A549 (cell line): ENCODE measurements at regions not wholly inside any gene's neighbourhood (a gene's known extent, or its start where the extent isn't known, plus 50 kb on each side); places are given as distances from the start of the nearest gene placed in this dataset.

Experiments
- ATAC-seq, 2 experiments: fragments of 200-7000 bp in 1 of 2; fragments of >200 bp in 1 of 2; cut with Nextera tagmentation in 1 of 2; cut with Tn5 transposase in 1 of 2; 3 replicates each; pipeline versions ENCODE4 v1.8.0 to v1.9.1; 2018 to 2020; ENCODE audit warnings: mild to moderate bottlenecking in 1 of 2, moderate library complexity in 1 of 2
- CTCF ChIA-PET: fragments of 300-600 bp; sonication (Branson Sonifier 250); formaldehyde crosslinking; extraction: SDS; loops from one replicate; lab custom pipeline; 2021; ENCODE audit warnings: antibody characterized with exemption, inconsistent platforms; lab: Yijun Ruan, JAX
- POLR2A ChIA-PET: fragments of 350-600 bp; formaldehyde crosslinking; extraction: SDS; loops from one replicate; lab custom pipeline; 2021; ENCODE audit warnings: antibody characterized with exemption, inconsistent platforms; lab: Yijun Ruan, JAX
- DNase-seq, 2 experiments: peaks; one replicate each; pipeline versions ENCODE4 v3.0.0 to v3.0.0-alpha.2; 2011 to 2016; ENCODE audit warnings: low read depth in 1 of 2, low spot score in 1 of 2
- FAIRE-seq: peaks from 2 replicates; lab custom pipeline; 2011; peaks lifted over from hg19 to GRCh38; lab: Jason Lieb, UNC
- H3K27ac ChIP-seq, 2 experiments: fragments of >200 bp; sonication (Bioruptor Twin); formaldehyde crosslinking; 3 replicates each; pipeline ENCODE4 v1.5.1; 2016 to 2017
- H3K4me1 ChIP-seq: fragments of >200 bp; sonication (Bioruptor Twin); formaldehyde crosslinking; 3 replicates; pipeline ENCODE4 v1.6.1; 2016
- H3K4me2 ChIP-seq: fragments of >200 bp; sonication (Bioruptor Twin); formaldehyde crosslinking; 3 replicates; pipeline ENCODE4 v1.6.1; 2016
- H3K4me3 ChIP-seq: fragments of >200 bp; sonication (Bioruptor Twin); formaldehyde crosslinking; 3 replicates; pipeline ENCODE4 v1.5.1; 2016
- H3K9me3 ChIP-seq: fragments of >200 bp; sonication (Bioruptor Twin); formaldehyde crosslinking; 3 replicates; pipeline ENCODE4 v1.6.1; 2016
- BCL3 ChIP-seq: fragments of >200 bp; sonication (Bioruptor Twin); formaldehyde crosslinking; IDR thresholded peaks from 3 replicates; pipeline ENCODE4 v1.6.1; 2016
- CBX2 ChIP-seq: fragments of 200-600 bp; sonication (generic); IDR thresholded peaks from 2 replicates; pipeline ENCODE4 v1.6.1; 2016; ENCODE audit warnings: low read depth, mild to moderate bottlenecking, borderline replicate concordance
- CBX8 ChIP-seq: fragments of 200-600 bp; sonication (generic); IDR thresholded peaks from 2 replicates; pipeline ENCODE4 v1.6.1; 2016
- CHD2 ChIP-seq: fragments of 150-350 bp; IDR thresholded peaks from 2 replicates; pipeline ENCODE4 v1.6.1; 2014; ENCODE audit warnings: low read length; ENCODE audit not compliant: partially characterized antibody
- EHF ChIP-seq: fragments of 250-450 bp; sonication (Bioruptor Pico); IDR thresholded peaks from 2 replicates; pipeline ENCODE4 v1.5.0; 2020; ENCODE audit warnings: mild to moderate bottlenecking
- FOSL2 ChIP-seq, 2 experiments: fragments of 450-650 bp in 1 of 2; fragments of >200 bp in 1 of 2; sonication (Bioruptor Twin) in 1 of 2; formaldehyde crosslinking; IDR thresholded peaks; 2 replicates each; pipeline versions ENCODE4 v1.5.0 to v1.6.1; 2016 to 2020; ENCODE audit warnings: mild to moderate bottlenecking in 1 of 2, moderate library complexity in 1 of 2
- FOXS1 ChIP-seq: fragments of 250-450 bp; sonication (Bioruptor Pico); IDR thresholded peaks from 2 replicates; pipeline ENCODE4 v1.5.0; 2020; ENCODE audit warnings: mild to moderate bottlenecking, moderate library complexity
- HEYL ChIP-seq: fragments of 250-450 bp; sonication (Bioruptor Pico); IDR thresholded peaks from 2 replicates; pipeline ENCODE4 v1.8.0; 2021; ENCODE audit warnings: mild to moderate bottlenecking, moderate library complexity
- HOXA7 ChIP-seq: fragments of 250-450 bp; sonication (Bioruptor Pico); IDR thresholded peaks from 2 replicates; pipeline ENCODE4 v1.5.0; 2020; ENCODE audit warnings: mild to moderate bottlenecking, moderate library complexity
- JUN ChIP-seq, 2 experiments: fragments of >200 bp; sonication (Bioruptor Twin); formaldehyde crosslinking; IDR thresholded peaks; 2 replicates in 1 of 2; 3 replicates in 1 of 2; pipeline ENCODE4 v1.6.1; 2016 to 2017
- KDM1A ChIP-seq: fragments of 200-600 bp; sonication (generic); IDR thresholded peaks from 2 replicates; pipeline ENCODE4 v1.6.1; 2016; ENCODE audit warnings: low read depth, mild to moderate bottlenecking
- MAX ChIP-seq: IDR thresholded peaks from 2 replicates; pipeline ENCODE4 v1.6.1; 2012
- MAZ ChIP-seq: fragments of 150-350 bp; IDR thresholded peaks from 2 replicates; pipeline ENCODE4 v1.6.1; 2014; ENCODE audit warnings: antibody characterized with exemption, low read depth, low read length, borderline replicate concordance
- MYC ChIP-seq: IDR thresholded peaks from 2 replicates; pipeline ENCODE4 v1.6.1; 2012; ENCODE audit warnings: mild to moderate bottlenecking, inconsistent platforms, low read length, improper control_type of control experiment, borderline replicate concordance
- NFE2L2 ChIP-seq: fragments of 150-350 bp; conservative IDR thresholded peaks from 2 replicates; pipeline ENCODE4 v1.6.1; 2014; ENCODE audit warnings: low read length
- PBX3 ChIP-seq: IDR thresholded peaks from 2 replicates; pipeline ENCODE4 v1.6.1; 2012
- PHF8 ChIP-seq: fragments of 200-600 bp; sonication (generic); IDR thresholded peaks from 2 replicates; pipeline ENCODE4 v1.6.1; 2016; ENCODE audit warnings: low read depth, mild to moderate bottlenecking, antibody characterized with exemption, moderate library complexity, borderline replicate concordance
- POLR2A ChIP-seq: IDR thresholded peaks from 2 replicates; pipeline ENCODE4 v1.6.1; 2012; ENCODE audit warnings: mild to moderate bottlenecking, low read length
- RARB ChIP-seq: fragments of 250-450 bp; sonication (Bioruptor Pico); IDR thresholded peaks from 2 replicates; pipeline ENCODE4 v1.8.0; 2021; ENCODE audit warnings: mild to moderate bottlenecking, moderate library complexity
- RNF2 ChIP-seq: fragments of 200-600 bp; sonication (generic); IDR thresholded peaks from 2 replicates; pipeline ENCODE4 v1.6.1; 2016; ENCODE audit warnings: low read depth, mild to moderate bottlenecking, antibody characterized with exemption, moderate library complexity, borderline replicate concordance
- SMC3 ChIP-seq: fragments of >200 bp; sonication (Bioruptor Twin); formaldehyde crosslinking; IDR thresholded peaks from 3 replicates; pipeline ENCODE4 v1.6.1; 2018; ENCODE audit warnings: inconsistent platforms
- TFCP2L1 ChIP-seq: fragments of 250-450 bp; sonication (Bioruptor Pico); IDR thresholded peaks from 2 replicates; pipeline ENCODE4 v1.5.0; 2021; ENCODE audit warnings: mild to moderate bottlenecking
- ZC3H11A ChIP-seq: fragments of 450-650 bp; IDR thresholded peaks from 2 replicates; pipeline ENCODE4 v1.6.1; 2014; ENCODE audit warnings: antibody characterized with exemption, mild to moderate bottlenecking
- ZNF302 ChIP-seq: fragments of 250-450 bp; sonication (Bioruptor Pico); IDR thresholded peaks from 2 replicates; pipeline ENCODE4 v1.9.0; 2021; ENCODE audit warnings: inconsistent platforms, mild to moderate bottlenecking, moderate library complexity
- WGBS: methylation state at CpG from one replicate; pipeline ENCODE4 v1.1.6; 2017; ENCODE audit errors: missing lambda C conversion rate; 5-methylcytosine and 5-hydroxymethylcytosine counted together
- TF ChIP-seq, protein P1 (sequence below): IDR thresholded peaks from 2 replicates; pipeline ENCODE4 v1.6.1; 2012; ENCODE audit warnings: low read depth, borderline replicate concordance
- TF ChIP-seq, protein P2 (sequence below): fragments of >200 bp; sonication (Bioruptor Twin); formaldehyde crosslinking; IDR thresholded peaks from 2 replicates; pipeline ENCODE4 v1.6.1; 2016
- TF ChIP-seq, protein P3 (sequence below): fragments of 450-650 bp; IDR thresholded peaks from 2 replicates; pipeline ENCODE4 v1.6.1; 2014; ENCODE audit warnings: antibody characterized with exemption

DNA sequence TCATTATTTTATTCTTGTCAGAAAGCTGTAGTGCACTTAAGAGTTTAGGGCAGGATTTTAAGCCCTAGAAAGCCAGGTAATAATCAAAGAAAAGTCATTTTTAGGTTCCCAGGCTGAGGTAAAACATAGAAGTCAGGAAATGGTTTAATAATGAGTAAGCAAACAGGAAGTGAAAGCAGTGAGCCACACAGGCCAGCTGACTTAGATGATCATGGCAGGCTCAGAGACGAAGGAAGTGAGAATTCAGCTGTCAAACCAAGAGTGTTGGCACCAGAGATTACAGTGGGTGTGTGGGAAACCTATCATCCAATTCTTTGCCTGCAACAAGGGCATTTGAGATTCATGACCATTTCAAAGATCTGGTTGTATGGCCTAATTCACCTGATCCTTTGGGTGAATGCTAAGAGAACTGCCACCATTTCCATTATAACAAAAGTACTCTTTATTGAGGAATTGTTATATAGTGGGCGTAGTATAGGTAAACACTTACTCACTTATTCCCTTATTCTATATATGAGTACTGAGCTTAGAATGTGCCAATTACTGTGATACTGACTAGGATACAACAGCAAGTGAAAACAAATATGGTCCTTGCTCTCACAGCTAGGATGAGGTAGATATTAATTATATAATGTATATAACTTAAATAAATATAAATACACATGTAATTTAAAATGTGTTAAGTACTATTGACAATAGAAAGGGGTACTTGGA is 103.7 kb upstream of the EDNRB start:
- DNase-seq (no peak), FAIRE-seq (no peak), ATAC-seq (no peak)
- ChIA-PET POLR2A (no interaction called here), CTCF (no interaction called here)
- 50% methylated on average over 2 of the region's 2 CpGs for WGBS
- TF ChIP-seq RNF2 (no peak), SMC3 (no peak), MAX (no peak), CBX8 (no peak), JUN (IDR thresholded peaks at IDR 0.05) (no peak), HOXA7 (CRISPR knock-in tag) (no peak), RARB (CRISPR knock-in tag) (no peak), ZNF302 (no peak), MAZ (no peak), ZC3H11A (no peak), PHF8 (no peak), TFCP2L1 (CRISPR knock-in tag) (no peak), MYC (no peak), BCL3 (no peak), FOXS1 (CRISPR knock-in tag) (no peak)
- TF ChIP-seq, protein P1, sequence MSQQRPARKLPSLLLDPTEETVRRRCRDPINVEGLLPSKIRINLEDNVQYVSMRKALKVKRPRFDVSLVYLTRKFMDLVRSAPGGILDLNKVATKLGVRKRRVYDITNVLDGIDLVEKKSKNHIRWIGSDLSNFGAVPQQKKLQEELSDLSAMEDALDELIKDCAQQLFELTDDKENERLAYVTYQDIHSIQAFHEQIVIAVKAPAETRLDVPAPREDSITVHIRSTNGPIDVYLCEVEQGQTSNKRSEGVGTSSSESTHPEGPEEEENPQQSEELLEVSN, result no peak
- TF ChIP-seq, protein P2, sequence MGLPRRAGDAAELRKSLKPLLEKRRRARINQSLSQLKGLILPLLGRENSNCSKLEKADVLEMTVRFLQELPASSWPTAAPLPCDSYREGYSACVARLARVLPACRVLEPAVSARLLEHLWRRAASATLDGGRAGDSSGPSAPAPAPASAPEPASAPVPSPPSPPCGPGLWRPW, result no peak
- TF ChIP-seq, protein P3, sequence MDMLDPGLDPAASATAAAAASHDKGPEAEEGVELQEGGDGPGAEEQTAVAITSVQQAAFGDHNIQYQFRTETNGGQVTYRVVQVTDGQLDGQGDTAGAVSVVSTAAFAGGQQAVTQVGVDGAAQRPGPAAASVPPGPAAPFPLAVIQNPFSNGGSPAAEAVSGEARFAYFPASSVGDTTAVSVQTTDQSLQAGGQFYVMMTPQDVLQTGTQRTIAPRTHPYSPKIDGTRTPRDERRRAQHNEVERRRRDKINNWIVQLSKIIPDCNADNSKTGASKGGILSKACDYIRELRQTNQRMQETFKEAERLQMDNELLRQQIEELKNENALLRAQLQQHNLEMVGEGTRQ, result no peak
- no peak overlapping the region for H3K27ac ChIP-seq
- no peak overlapping the region for H3K4me3 ChIP-seq
- no peaks in the 10 kb centered on the region for H3K4me1 ChIP-seq
- H3K9me3 ChIP-seq, result no peaks in the 10 kb centered on the region
- no peak overlapping the region for H3K4me2 ChIP-seq

DNA sequence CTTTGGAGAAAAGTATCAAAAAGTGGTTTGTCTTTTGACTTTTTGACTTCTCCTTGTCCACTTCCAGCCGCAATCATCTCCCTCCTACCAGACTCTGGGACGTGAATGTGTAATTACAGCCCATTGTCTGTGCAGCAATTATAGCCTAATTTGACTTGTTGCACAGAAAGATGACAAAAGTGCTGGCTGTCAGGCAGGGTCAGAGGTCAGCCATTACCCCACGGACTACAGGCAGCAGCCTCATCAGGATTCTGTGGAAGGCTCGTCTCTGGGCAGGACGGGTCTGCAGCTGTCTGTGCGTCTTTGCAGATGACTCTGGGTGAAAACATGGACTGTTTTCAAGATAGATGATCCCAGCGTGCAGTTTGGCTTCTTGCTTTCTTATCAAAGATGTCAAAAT is 102.2 kb upstream of the EDNRB start:
- Histone ChIP-seq H3K4me3 (no peak overlapping the region), H3K27ac (no peak overlapping the region), H3K4me2 (no peak overlapping the region), H3K4me1 (no peaks in the 10 kb centered on the region), H3K9me3 (no peaks in the 10 kb centered on the region)
- FAIRE-seq, result no peak
- no peak for ATAC-seq
- ChIA-PET POLR2A (no interaction called here), CTCF (no interaction called here)
- TF ChIP-seq CHD2, result no peak
- no peak for TF ChIP-seq FOSL2 (IDR thresholded peaks at IDR 0.05)
- no peak for TF ChIP-seq FOSL2 (CRISPR knock-in tag; IDR thresholded peaks at IDR 0.05)
- TF ChIP-seq PHF8, result no peak
- TF ChIP-seq PBX3, result no peak
- no peak for TF ChIP-seq EHF (CRISPR knock-in tag)
- TF ChIP-seq, protein P2, result no peak
- TF ChIP-seq KDM1A, result no peak
- no peak for TF ChIP-seq CBX2
- TF ChIP-seq NFE2L2, result no peak
- no peak for TF ChIP-seq HEYL
- TF ChIP-seq POLR2A, result no peak
- DNase-seq, result no peak
- WGBS, result 44% methylated on average over 6 of the region's 7 CpGs
